ENCODE measurements at regions not wholly inside any gene's neighbourhood (a gene's known extent, or its start where the extent isn't known, plus 50 kb on each side); places are given as distances from the start of the nearest gene placed in this dataset.

DNA sequence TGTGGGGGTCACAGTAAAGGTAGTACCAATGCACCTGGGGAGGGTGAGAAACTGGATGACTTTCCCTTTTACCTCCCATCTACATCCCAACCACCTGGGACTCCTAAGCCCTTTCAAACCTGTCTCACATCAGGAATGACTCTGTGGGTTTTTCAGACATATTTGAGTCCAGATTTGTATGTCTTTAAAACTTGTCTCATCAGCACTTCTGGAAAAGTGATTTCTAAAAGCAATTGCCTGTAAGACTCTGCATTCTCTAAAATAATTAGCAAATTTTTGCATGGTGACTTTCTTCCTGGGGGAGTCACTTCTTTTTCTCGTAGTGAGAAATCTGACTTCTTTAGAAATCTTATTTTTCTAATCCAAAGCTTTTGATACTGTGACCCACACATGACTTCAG, 1553.0 kb upstream of the PIK3C3 start:
- CTCF ChIA-PET: no interaction called here
- no TSS peak for BruUV-seq (replicated peaks)
- POLR2A ChIA-PET: no interaction called here

DNA sequence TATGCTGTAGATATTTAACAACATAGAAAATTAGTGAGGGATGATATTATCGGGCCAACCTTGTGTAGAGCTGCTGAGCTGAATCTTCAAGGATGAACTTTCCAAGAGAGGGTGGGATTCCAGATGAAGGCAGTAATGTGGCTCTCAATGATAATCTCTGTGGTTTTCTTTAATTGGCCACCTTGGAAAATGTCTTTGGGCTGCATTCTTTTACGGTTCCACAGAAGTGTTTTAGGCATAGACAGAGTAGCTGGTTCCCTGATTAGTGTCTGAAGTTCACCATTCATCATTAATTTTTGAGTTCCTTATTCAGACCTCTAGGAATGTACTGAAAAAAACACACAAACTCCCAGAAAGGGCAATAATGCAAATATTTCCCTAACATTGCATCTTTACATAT, 1566.9 kb upstream of the PIK3C3 start:
- Mint-ChIP-seq H3K4me1 (ENCODE audit: low read depth, unreplicated experiment) (no peaks in the 10 kb centered on the region), H3K27me3 (ENCODE audit: insufficient read depth, unreplicated experiment) (peaks cover 4% of the 10 kb centered on the region), H3K36me3 (ENCODE audit: insufficient read depth, unreplicated experiment) (no peaks in the 10 kb centered on the region), H3K27ac (ENCODE audit: unreplicated experiment) (no peak overlapping the region), H3K4me3 (ENCODE audit: unreplicated experiment) (no peak overlapping the region), H3K9me3 (ENCODE audit: unreplicated experiment) (no peaks in the 10 kb centered on the region)
- POLR2A ChIA-PET: no interaction called here
- no peaks in the 10 kb centered on the region for H3K9me3 ChIP-seq
- no peaks in the 10 kb centered on the region for H3K4me1 ChIP-seq
- CTCF ChIA-PET: no interaction called here
- H3K36me3 ChIP-seq (ENCODE audit: control insufficient read depth, insufficient read depth, low read length): no peaks in the 10 kb centered on the region
- BruUV-seq (replicated peaks): no TSS peak
- H3K27me3 ChIP-seq (replicated peaks; ENCODE audit: control insufficient read depth, insufficient read depth, low read length): no peaks in the 10 kb centered on the region
- no peak overlapping the region for H3K4me3 ChIP-seq (ENCODE audit: low read depth, low read length)
- no peak for DNase-seq
- TF ChIP-seq, protein P1, sequence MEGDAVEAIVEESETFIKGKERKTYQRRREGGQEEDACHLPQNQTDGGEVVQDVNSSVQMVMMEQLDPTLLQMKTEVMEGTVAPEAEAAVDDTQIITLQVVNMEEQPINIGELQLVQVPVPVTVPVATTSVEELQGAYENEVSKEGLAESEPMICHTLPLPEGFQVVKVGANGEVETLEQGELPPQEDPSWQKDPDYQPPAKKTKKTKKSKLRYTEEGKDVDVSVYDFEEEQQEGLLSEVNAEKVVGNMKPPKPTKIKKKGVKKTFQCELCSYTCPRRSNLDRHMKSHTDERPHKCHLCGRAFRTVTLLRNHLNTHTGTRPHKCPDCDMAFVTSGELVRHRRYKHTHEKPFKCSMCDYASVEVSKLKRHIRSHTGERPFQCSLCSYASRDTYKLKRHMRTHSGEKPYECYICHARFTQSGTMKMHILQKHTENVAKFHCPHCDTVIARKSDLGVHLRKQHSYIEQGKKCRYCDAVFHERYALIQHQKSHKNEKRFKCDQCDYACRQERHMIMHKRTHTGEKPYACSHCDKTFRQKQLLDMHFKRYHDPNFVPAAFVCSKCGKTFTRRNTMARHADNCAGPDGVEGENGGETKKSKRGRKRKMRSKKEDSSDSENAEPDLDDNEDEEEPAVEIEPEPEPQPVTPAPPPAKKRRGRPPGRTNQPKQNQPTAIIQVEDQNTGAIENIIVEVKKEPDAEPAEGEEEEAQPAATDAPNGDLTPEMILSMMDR (IDR thresholded peaks at IDR 0.05; ENCODE audit: insufficient read depth in 1 of 2, low read depth in 1 of 2, low read length in 1 of 2, severe bottlenecking in 1 of 2, unreplicated experiment in 1 of 2): no peak
- intact Hi-C loops (cut with micrococcal nuclease; ENCODE audit: unreplicated experiment): no loop called here

More for the DNA sequence above, 1553.0 kb upstream of the PIK3C3 start:
- TF ChIP-seq, protein P1 (IDR thresholded peaks at IDR 0.05; ENCODE audit: insufficient read depth in 1 of 2, low read depth in 1 of 2, low read length in 1 of 2, severe bottlenecking in 1 of 2, unreplicated experiment in 1 of 2): no peak
- intact Hi-C loops (cut with micrococcal nuclease; ENCODE audit: unreplicated experiment): no loop called here
- Histone ChIP-seq H3K27me3 (replicated peaks; ENCODE audit: control insufficient read depth, insufficient read depth, low read length) (no peaks in the 10 kb centered on the region), H3K36me3 (ENCODE audit: control insufficient read depth, insufficient read depth, low read length) (no peaks in the 10 kb centered on the region), H3K9me3 (no peaks in the 10 kb centered on the region), H3K4me1 (no peaks in the 10 kb centered on the region), H3K4me3 (ENCODE audit: low read depth, low read length) (no peak overlapping the region)
- no peaks in the 10 kb centered on the region for H3K36me3 Mint-ChIP-seq (ENCODE audit: insufficient read depth, unreplicated experiment)
- H3K27me3 Mint-ChIP-seq (ENCODE audit: insufficient read depth, unreplicated experiment): peaks cover 4% of the 10 kb centered on the region
- no peak overlapping the region for H3K4me3 Mint-ChIP-seq (ENCODE audit: unreplicated experiment)
- H3K9me3 Mint-ChIP-seq (ENCODE audit: unreplicated experiment): no peaks in the 10 kb centered on the region
- DNase-seq: no peak
- H3K27ac Mint-ChIP-seq (ENCODE audit: unreplicated experiment): no peak overlapping the region
- H3K4me1 Mint-ChIP-seq (ENCODE audit: low read depth, unreplicated experiment): no peaks in the 10 kb centered on the region

DNA sequence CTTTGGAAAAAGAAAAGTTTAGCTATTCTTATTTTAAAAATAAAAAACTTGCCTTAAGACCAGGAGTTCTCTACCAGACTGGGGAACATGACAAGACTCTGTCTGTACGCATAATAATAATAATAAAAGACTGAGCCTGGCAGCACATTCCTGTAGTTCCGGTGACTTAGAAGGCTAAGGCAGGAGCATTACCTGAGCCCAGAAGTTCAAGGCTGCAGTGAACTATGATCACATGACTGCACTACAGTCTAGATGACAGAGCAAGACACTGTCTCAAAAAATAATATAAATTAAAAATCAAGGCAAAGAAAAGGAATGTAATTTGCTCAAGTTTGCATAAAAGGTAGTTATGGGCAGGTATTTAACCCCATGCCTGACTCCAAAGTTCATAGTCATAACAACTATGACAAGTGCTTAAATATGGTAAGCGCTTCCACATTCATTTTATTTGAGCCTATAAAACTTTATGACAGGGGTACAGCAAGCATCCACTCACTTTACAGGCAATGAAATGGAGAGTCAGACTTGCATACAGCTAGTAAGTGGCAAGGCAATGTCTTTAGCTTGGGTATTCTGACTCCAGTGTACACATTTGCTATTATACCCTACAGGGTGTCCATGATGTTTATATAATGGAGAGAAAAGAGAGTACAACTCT, 1567.8 kb upstream of the PIK3C3 start:
- no peaks in the 10 kb centered on the region for H3K4me1 Mint-ChIP-seq (ENCODE audit: low read depth, unreplicated experiment)
- POLR2A ChIA-PET: no interaction called here
- H3K27ac Mint-ChIP-seq (ENCODE audit: unreplicated experiment): no peak overlapping the region
- no peaks in the 10 kb centered on the region for H3K4me1 ChIP-seq
- CTCF ChIA-PET: no interaction called here
- no peak overlapping the region for H3K4me3 Mint-ChIP-seq (ENCODE audit: unreplicated experiment)
- no peak for DNase-seq
- intact Hi-C loops (cut with micrococcal nuclease; ENCODE audit: unreplicated experiment): no loop called here
- no peaks in the 10 kb centered on the region for H3K36me3 Mint-ChIP-seq (ENCODE audit: insufficient read depth, unreplicated experiment)
- TF ChIP-seq, protein P1 (IDR thresholded peaks at IDR 0.05; ENCODE audit: insufficient read depth in 1 of 2, low read depth in 1 of 2, low read length in 1 of 2, severe bottlenecking in 1 of 2, unreplicated experiment in 1 of 2): no peak
- H3K9me3 ChIP-seq: no peaks in the 10 kb centered on the region
- H3K27me3 ChIP-seq (replicated peaks; ENCODE audit: control insufficient read depth, insufficient read depth, low read length): no peaks in the 10 kb centered on the region
- no peaks in the 10 kb centered on the region for H3K9me3 Mint-ChIP-seq (ENCODE audit: unreplicated experiment)
- peaks cover 4% of the 10 kb centered on the region for H3K27me3 Mint-ChIP-seq (ENCODE audit: insufficient read depth, unreplicated experiment)
- BruUV-seq (replicated peaks): no TSS peak
- H3K36me3 ChIP-seq (ENCODE audit: control insufficient read depth, insufficient read depth, low read length): no peaks in the 10 kb centered on the region
- H3K4me3 ChIP-seq (ENCODE audit: low read depth, low read length): no peak overlapping the region

Data from Caco-2 (cell line).